Activated CD4-positive, alpha-beta memory T cell treated with anti-CD3 and anti-CD28 coated beads, Interleukin-2, amount 10 ng/mL, durations not matched to agents 7 days and 5 days (primary cell): ENCODE measurements at regions not wholly inside any gene's neighbourhood (a gene's known extent, or its start where the extent isn't known, plus 50 kb on each side); places are given as distances from the start of the nearest gene placed in this dataset.

Experiments used
- CTCF ChIA-PET: fragments of 350-600 bp; sonication (Branson Sonifier 250); formaldehyde crosslinking; loops from one replicate; lab custom pipeline; 2021; ENCODE audit warnings: antibody characterized with exemption, inconsistent platforms; lab: Charles Lee
- POLR2A ChIA-PET: fragments of 350-600 bp; sonication (Branson Sonifier 250); formaldehyde crosslinking; loops from one replicate; lab custom pipeline; 2021; ENCODE audit warnings: antibody characterized with exemption; lab: Charles Lee
- DNase-seq: peaks from one replicate; pipeline ENCODE4 v3.0.0-alpha.2; 2020
- H3K27ac Mint-ChIP-seq: one replicate; pipeline ENCODE4 v1.8.0; 2021; ENCODE audit warnings: mild to moderate bottlenecking, mixed read lengths
- H3K27me3 Mint-ChIP-seq: one replicate; pipeline ENCODE4 v1.8.0; 2021; ENCODE audit warnings: mixed read lengths
- H3K36me3 Mint-ChIP-seq: one replicate; pipeline ENCODE4 v1.8.0; 2021; ENCODE audit warnings: low read depth, mixed read lengths
- H3K4me1 Mint-ChIP-seq: one replicate; pipeline ENCODE4 v1.8.0; 2021; ENCODE audit warnings: mixed read lengths
- H3K4me3 Mint-ChIP-seq: one replicate; pipeline ENCODE4 v1.8.0; 2021; ENCODE audit warnings: mild to moderate bottlenecking, mixed read lengths
- H3K9me3 Mint-ChIP-seq: one replicate; pipeline ENCODE4 v1.8.0; 2021; ENCODE audit warnings: mixed read lengths

GRCh38 chr20:22471156-22471836 is 113.1 kb downstream of the FOXA2 start:
- no peaks in the 10 kb centered on the region for H3K36me3 Mint-ChIP-seq
- POLR2A ChIA-PET: no interaction called here
- H3K4me1 Mint-ChIP-seq: no peaks in the 10 kb centered on the region
- CTCF ChIA-PET: no interaction called here
- H3K27me3 Mint-ChIP-seq: no peaks in the 10 kb centered on the region
- H3K9me3 Mint-ChIP-seq: peaks cover 15% of the 10 kb centered on the region
- H3K4me3 Mint-ChIP-seq: no peak overlapping the region
- no peak for DNase-seq
- H3K27ac Mint-ChIP-seq: no peak overlapping the region

GRCh38 chr20:22470620-22471026 is 113.7 kb downstream of the FOXA2 start:
- ChIA-PET POLR2A (no interaction called here), CTCF (no interaction called here)
- Mint-ChIP-seq H3K4me3 (no peak overlapping the region), H3K27ac (no peak overlapping the region), H3K27me3 (no peaks in the 10 kb centered on the region), H3K9me3 (peaks cover 15% of the 10 kb centered on the region), H3K4me1 (no peaks in the 10 kb centered on the region), H3K36me3 (no peaks in the 10 kb centered on the region)
- no peak for DNase-seq

GRCh38 chr20:22466447-22467171 is 117.8 kb downstream of the FOXA2 start:
- ChIA-PET POLR2A (no interaction called here), CTCF (no interaction called here)
- no peak overlapping the region for H3K4me3 Mint-ChIP-seq
- no peak overlapping the region for H3K27ac Mint-ChIP-seq
- H3K36me3 Mint-ChIP-seq: no peaks in the 10 kb centered on the region
- H3K4me1 Mint-ChIP-seq: no peaks in the 10 kb centered on the region
- no peaks in the 10 kb centered on the region for H3K27me3 Mint-ChIP-seq
- peaks cover 3% of the 10 kb centered on the region for H3K9me3 Mint-ChIP-seq
- DNase-seq: no peak

- no peaks in the 10 kb centered on the region for H3K4me1 Mint-ChIP-seq
- DNase-seq: no peak
- H3K27ac Mint-ChIP-seq: no peak overlapping the region
- no peaks in the 10 kb centered on the region for H3K27me3 Mint-ChIP-seq
- ChIA-PET POLR2A (no interaction called here), CTCF (no interaction called here)
- H3K9me3 Mint-ChIP-seq: peaks cover 2% of the 10 kb centered on the region
- H3K4me3 Mint-ChIP-seq: no peak overlapping the region
- H3K36me3 Mint-ChIP-seq: no peaks in the 10 kb centered on the region
These were observed 118.5 kb downstream of the FOXA2 start for GRCh38 chr20:22465622-22466446.

GRCh38 chr20:22464312-22465003 is 119.9 kb downstream of the FOXA2 start:
- H3K27ac Mint-ChIP-seq: no peak overlapping the region
- no peaks in the 10 kb centered on the region for H3K36me3 Mint-ChIP-seq
- no peaks in the 10 kb centered on the region for H3K27me3 Mint-ChIP-seq
- peaks cover 2% of the 10 kb centered on the region for H3K9me3 Mint-ChIP-seq
- CTCF ChIA-PET: no interaction called here
- DNase-seq: no peak
- POLR2A ChIA-PET: no interaction called here
- H3K4me3 Mint-ChIP-seq: no peak overlapping the region
- no peaks in the 10 kb centered on the region for H3K4me1 Mint-ChIP-seq

- Mint-ChIP-seq H3K36me3 (no peaks in the 10 kb centered on the region), H3K4me1 (no peaks in the 10 kb centered on the region), H3K27me3 (no peaks in the 10 kb centered on the region), H3K9me3 (peaks cover 2% of the 10 kb centered on the region), H3K27ac (no peak overlapping the region), H3K4me3 (no peak overlapping the region)
- POLR2A ChIA-PET: no interaction called here
- no peak for DNase-seq
- CTCF ChIA-PET: no interaction called here
These were observed 121.1 kb downstream of the FOXA2 start for GRCh38 chr20:22462975-22463914.

GRCh38 chr20:22460803-22461202 is 123.6 kb downstream of the FOXA2 start:
- Mint-ChIP-seq H3K4me1 (no peaks in the 10 kb centered on the region), H3K4me3 (no peak overlapping the region), H3K27me3 (no peaks in the 10 kb centered on the region), H3K27ac (no peak overlapping the region), H3K9me3 (peaks cover 2% of the 10 kb centered on the region), H3K36me3 (no peaks in the 10 kb centered on the region)
- no peak for DNase-seq
- POLR2A ChIA-PET: no interaction called here
- CTCF ChIA-PET: no interaction called here

GRCh38 chr20:22460231-22460630 is 124.1 kb downstream of the FOXA2 start:
- POLR2A ChIA-PET: no interaction called here
- CTCF ChIA-PET: no interaction called here
- H3K36me3 Mint-ChIP-seq: no peaks in the 10 kb centered on the region

GRCh38 chr20:22459754-22460153 is 124.6 kb downstream of the FOXA2 start:
- H3K27me3 Mint-ChIP-seq: no peaks in the 10 kb centered on the region
- H3K4me3 Mint-ChIP-seq: no peak overlapping the region
- H3K9me3 Mint-ChIP-seq: peaks cover 2% of the 10 kb centered on the region
- no peak for DNase-seq
- H3K4me1 Mint-ChIP-seq: no peaks in the 10 kb centered on the region
- ChIA-PET POLR2A (no interaction called here), CTCF (no interaction called here)
- H3K36me3 Mint-ChIP-seq: no peaks in the 10 kb centered on the region
- no peak overlapping the region for H3K27ac Mint-ChIP-seq

More at GRCh38 chr20:22460231-22460630, 124.1 kb downstream of the FOXA2 start:
- no peaks in the 10 kb centered on the region for H3K27me3 Mint-ChIP-seq
- no peak for DNase-seq
- no peaks in the 10 kb centered on the region for H3K4me1 Mint-ChIP-seq
- peaks cover 2% of the 10 kb centered on the region for H3K9me3 Mint-ChIP-seq
- no peak overlapping the region for H3K4me3 Mint-ChIP-seq
- H3K27ac Mint-ChIP-seq: no peak overlapping the region

GRCh38 chr20:22456109-22456508 is 128.3 kb downstream of the FOXA2 start:
- DNase-seq: no peak
- no peaks in the 10 kb centered on the region for H3K4me1 Mint-ChIP-seq
- H3K36me3 Mint-ChIP-seq: no peaks in the 10 kb centered on the region
- H3K9me3 Mint-ChIP-seq: peaks cover 3% of the 10 kb centered on the region
- ChIA-PET CTCF (no interaction called here), POLR2A (no interaction called here)
- H3K4me3 Mint-ChIP-seq: no peak overlapping the region
- H3K27ac Mint-ChIP-seq: no peak overlapping the region
- no peaks in the 10 kb centered on the region for H3K27me3 Mint-ChIP-seq

GRCh38 chr20:22455259-22455658 is 129.1 kb downstream of the FOXA2 start:
- Mint-ChIP-seq H3K9me3 (peaks cover 3% of the 10 kb centered on the region), H3K4me3 (no peak overlapping the region), H3K27ac (no peak overlapping the region), H3K4me1 (no peaks in the 10 kb centered on the region), H3K36me3 (no peaks in the 10 kb centered on the region), H3K27me3 (no peaks in the 10 kb centered on the region)
- DNase-seq: no peak
- ChIA-PET CTCF (no interaction called here), POLR2A (no interaction called here)
